ENCODE measurements at regions not wholly inside any gene's neighbourhood (a gene's known extent, or its start where the extent isn't known, plus 50 kb on each side); places are given as distances from the start of the nearest gene placed in this dataset.

GRCh38 chr7:153445641-153446040 lies 606.6 kb upstream of the DPP6 start:
- DNase-seq (ENCODE audit: low read depth in 2 of 2), result no peak

- no peak for DNase-seq (ENCODE audit: low read depth in 2 of 2)
Measured at GRCh38 chr7:153446490-153446889, 605.7 kb upstream of the DPP6 start.

GRCh38 chr7:153447011-153447410 lies 605.2 kb upstream of the DPP6 start:
- no peak for DNase-seq (ENCODE audit: low read depth in 2 of 2)

- no peak for DNase-seq (ENCODE audit: low read depth in 2 of 2)
Measured at GRCh38 chr7:153452661-153453060, 599.5 kb upstream of the DPP6 start.

GRCh38 chr7:153454306-153454705 lies 597.9 kb upstream of the DPP6 start:
- no peak for DNase-seq (ENCODE audit: low read depth in 2 of 2)

GRCh38 chr7:153457746-153458145 lies 594.5 kb upstream of the DPP6 start:
- DNase-seq (ENCODE audit: low read depth in 2 of 2), result no peak

GRCh38 chr7:153470004-153470671 lies 582.1 kb upstream of the DPP6 start:
- DNase-seq (ENCODE audit: low read depth in 2 of 2), result no peak

GRCh38 chr7:153472516-153472915 lies 579.7 kb upstream of the DPP6 start:
- DNase-seq (ENCODE audit: low read depth in 2 of 2), result no peak

GRCh38 chr7:153473185-153473584 lies 579.0 kb upstream of the DPP6 start:
- no peak for DNase-seq (ENCODE audit: low read depth in 2 of 2)

GRCh38 chr7:153475239-153475638 lies 577.0 kb upstream of the DPP6 start:
- DNase-seq (ENCODE audit: low read depth in 2 of 2), result no peak

- DNase-seq (ENCODE audit: low read depth in 2 of 2), result no peak
Measured at GRCh38 chr7:153476166-153476565, 576.0 kb upstream of the DPP6 start.

GRCh38 chr7:153496257-153496656 lies 555.9 kb upstream of the DPP6 start:
- no peak for DNase-seq (ENCODE audit: low read depth in 2 of 2)

- no peak for DNase-seq (ENCODE audit: low read depth in 2 of 2)
Measured at GRCh38 chr7:153503093-153503492, 549.1 kb upstream of the DPP6 start.

- no peak for DNase-seq (ENCODE audit: low read depth in 2 of 2)
Measured at GRCh38 chr7:153504288-153505075, 547.7 kb upstream of the DPP6 start.

- no peak for DNase-seq (ENCODE audit: low read depth in 2 of 2)
Measured at GRCh38 chr7:153507885-153508284, 544.3 kb upstream of the DPP6 start.

GRCh38 chr7:153509768-153510167 lies 542.4 kb upstream of the DPP6 start:
- DNase-seq (ENCODE audit: low read depth in 2 of 2), result no peak

GRCh38 chr7:153510674-153511073 lies 541.5 kb upstream of the DPP6 start:
- no peak for DNase-seq (ENCODE audit: low read depth in 2 of 2)

GRCh38 chr7:153514032-153514431 lies 538.2 kb upstream of the DPP6 start:
- no peak for DNase-seq (ENCODE audit: low read depth in 2 of 2)

- no peak for DNase-seq (ENCODE audit: low read depth in 2 of 2)
Measured at GRCh38 chr7:153515359-153515758, 536.8 kb upstream of the DPP6 start.

GRCh38 chr7:153518201-153518984 lies 533.8 kb upstream of the DPP6 start:
- no peak for DNase-seq (ENCODE audit: low read depth in 2 of 2)

- no peak for DNase-seq (ENCODE audit: low read depth in 2 of 2)
Measured at GRCh38 chr7:153521370-153521769, 530.8 kb upstream of the DPP6 start.

- no peak for DNase-seq (ENCODE audit: low read depth in 2 of 2)
Measured at GRCh38 chr7:153522261-153522660, 529.9 kb upstream of the DPP6 start.
